IPS-20b (cell line): ENCODE measurements at regions not wholly inside any gene's neighbourhood (a gene's known extent, or its start where the extent isn't known, plus 50 kb on each side); places are given as distances from the start of the nearest gene placed in this dataset.
"Not testable (repeated sequence)": the region's sequence is repeated elsewhere in the genome, so short reads cannot be mapped to it uniquely, and the experiment has no call there.

ENCODE experiments used
- H3K27ac ChIP-seq: one replicate; pipeline ENCODE4 v1.5.1; 2013; ENCODE audit warnings: low read length
- H3K27me3 ChIP-seq: 2 replicates; pipeline ENCODE4 v1.6.1; 2013; ENCODE audit warnings: mild to moderate bottlenecking, low read length, inconsistent platforms; ENCODE audit not compliant: insufficient read depth
- H3K36me3 ChIP-seq: 2 replicates; pipeline ENCODE4 v1.6.1; 2013; ENCODE audit warnings: low read depth, mild to moderate bottlenecking, inconsistent platforms, low read length, moderate library complexity; ENCODE audit not compliant: insufficient read depth
- H3K4me1 ChIP-seq: 2 replicates; pipeline ENCODE4 v1.6.1; 2013; ENCODE audit warnings: mild to moderate bottlenecking, control low read depth, inconsistent platforms, low read length, moderate library complexity; ENCODE audit not compliant: insufficient read depth
- H3K4me3 ChIP-seq: 2 replicates; pipeline ENCODE4 v1.5.1; 2013; ENCODE audit warnings: mild to moderate bottlenecking, low read length, inconsistent platforms
- H3K9ac ChIP-seq: 2 replicates; pipeline ENCODE4 v1.6.1; 2013; ENCODE audit warnings: low read depth, mild to moderate bottlenecking, inconsistent platforms, low read length, moderate library complexity
- H3K9me3 ChIP-seq: 2 replicates; pipeline ENCODE4 v1.6.1; 2013; ENCODE audit warnings: mild to moderate bottlenecking, low read depth, low read length, inconsistent platforms; ENCODE audit not compliant: insufficient read depth

DNA sequence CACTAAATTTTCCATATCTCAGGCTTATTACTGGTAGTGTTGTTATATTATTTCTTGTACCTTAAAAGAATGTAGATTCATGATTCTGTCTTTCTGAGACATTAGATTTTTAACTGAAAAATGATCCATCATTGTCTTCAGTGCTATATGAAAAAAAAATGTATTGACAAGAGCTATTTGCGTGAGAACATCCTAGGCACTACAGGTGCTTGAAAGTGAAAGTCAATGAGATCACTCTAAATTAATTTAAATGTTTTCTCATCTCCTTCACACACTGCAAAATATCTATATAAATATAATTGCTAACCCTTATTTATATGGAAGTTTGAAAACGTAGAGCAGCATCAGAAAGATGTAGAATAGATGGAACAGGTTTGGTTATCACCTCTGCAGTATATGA lies 684.6 kb downstream of the TRIB2 start:
- no peak overlapping the region for H3K4me3 ChIP-seq
- H3K9me3 ChIP-seq = no peaks in the 10 kb centered on the region
- H3K27ac ChIP-seq = no peak overlapping the region
- no peak overlapping the region for H3K9ac ChIP-seq
- H3K27me3 ChIP-seq = no peaks in the 10 kb centered on the region
- no peaks in the 10 kb centered on the region for H3K4me1 ChIP-seq
- no peaks in the 10 kb centered on the region for H3K36me3 ChIP-seq

DNA sequence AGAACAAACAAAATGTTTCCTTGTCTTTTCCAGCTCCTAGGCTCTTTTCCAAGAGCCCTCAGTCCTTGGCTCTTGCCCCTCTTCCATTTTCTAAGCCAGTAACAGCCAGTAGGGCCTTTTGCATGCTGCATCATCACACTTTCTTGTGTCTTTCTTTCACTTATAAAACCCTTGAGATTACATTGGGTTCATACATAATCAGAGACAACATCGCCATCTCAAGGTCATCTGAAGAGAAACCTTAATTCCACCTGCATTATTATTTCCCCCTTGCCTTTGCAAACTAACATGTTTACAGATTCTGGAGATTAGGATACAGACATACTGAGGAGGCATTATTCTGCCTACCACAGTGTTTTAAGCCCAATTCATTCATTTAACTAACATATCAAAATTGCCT lies 697.3 kb downstream of the TRIB2 start:
- H3K4me1 ChIP-seq = no peaks in the 10 kb centered on the region
- no peaks in the 10 kb centered on the region for H3K27me3 ChIP-seq
- H3K4me3 ChIP-seq = no peak overlapping the region
- H3K36me3 ChIP-seq = no peaks in the 10 kb centered on the region
- H3K27ac ChIP-seq = no peak overlapping the region
- no peaks in the 10 kb centered on the region for H3K9me3 ChIP-seq
- H3K9ac ChIP-seq = no peak overlapping the region

DNA sequence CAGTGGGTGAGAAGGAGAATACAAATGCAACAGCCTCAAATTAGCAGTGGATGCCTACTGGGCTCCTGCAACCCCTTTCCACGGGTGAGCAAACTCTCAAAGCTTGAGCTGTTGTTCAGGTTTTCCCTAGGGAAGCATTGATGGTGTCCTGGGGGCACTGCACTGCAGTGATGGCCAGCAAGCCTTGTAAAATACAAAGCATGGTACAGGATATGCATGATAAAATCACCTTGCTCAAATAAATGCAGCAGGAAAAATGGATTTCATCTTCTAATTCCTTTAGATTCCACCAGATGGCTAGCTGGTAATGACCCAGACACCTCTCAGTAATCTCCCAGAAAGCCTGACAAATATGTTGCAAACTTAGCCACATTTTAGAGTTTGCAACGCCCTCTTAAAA lies 698.2 kb downstream of the TRIB2 start:
- Histone ChIP-seq H3K4me3 (no peak overlapping the region), H3K9me3 (no peaks in the 10 kb centered on the region), H3K9ac (no peak overlapping the region), H3K27me3 (no peaks in the 10 kb centered on the region), H3K27ac (no peak overlapping the region), H3K4me1 (no peaks in the 10 kb centered on the region), H3K36me3 (no peaks in the 10 kb centered on the region)

DNA sequence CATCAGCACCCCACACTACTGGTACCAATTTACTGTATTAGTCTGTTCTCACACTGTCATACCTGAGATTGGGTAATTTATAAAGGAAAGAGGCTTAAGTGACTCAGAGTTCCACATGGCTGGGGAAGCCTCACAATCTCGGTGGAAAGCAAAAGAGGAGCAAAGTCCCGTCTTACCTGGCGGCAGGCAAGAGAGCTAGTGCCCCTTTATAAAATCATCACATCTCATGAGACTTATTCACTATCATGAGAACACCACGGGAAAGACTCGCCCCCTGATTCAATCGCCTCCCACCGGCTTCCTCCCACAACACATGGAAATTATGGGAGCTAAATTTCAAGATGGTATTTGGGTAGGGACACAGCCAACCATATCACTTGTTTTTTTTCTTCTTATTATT lies 717.2 kb downstream of the TRIB2 start:
- Histone ChIP-seq H3K9ac (no peak overlapping the region), H3K9me3 (no peaks in the 10 kb centered on the region; the same call in 1 of the 2 replicates), H3K4me1 (no peaks in the 10 kb centered on the region), H3K27me3 (no peaks in the 10 kb centered on the region), H3K4me3 (no peak overlapping the region), H3K27ac (no peak overlapping the region), H3K36me3 (no peaks in the 10 kb centered on the region)

DNA sequence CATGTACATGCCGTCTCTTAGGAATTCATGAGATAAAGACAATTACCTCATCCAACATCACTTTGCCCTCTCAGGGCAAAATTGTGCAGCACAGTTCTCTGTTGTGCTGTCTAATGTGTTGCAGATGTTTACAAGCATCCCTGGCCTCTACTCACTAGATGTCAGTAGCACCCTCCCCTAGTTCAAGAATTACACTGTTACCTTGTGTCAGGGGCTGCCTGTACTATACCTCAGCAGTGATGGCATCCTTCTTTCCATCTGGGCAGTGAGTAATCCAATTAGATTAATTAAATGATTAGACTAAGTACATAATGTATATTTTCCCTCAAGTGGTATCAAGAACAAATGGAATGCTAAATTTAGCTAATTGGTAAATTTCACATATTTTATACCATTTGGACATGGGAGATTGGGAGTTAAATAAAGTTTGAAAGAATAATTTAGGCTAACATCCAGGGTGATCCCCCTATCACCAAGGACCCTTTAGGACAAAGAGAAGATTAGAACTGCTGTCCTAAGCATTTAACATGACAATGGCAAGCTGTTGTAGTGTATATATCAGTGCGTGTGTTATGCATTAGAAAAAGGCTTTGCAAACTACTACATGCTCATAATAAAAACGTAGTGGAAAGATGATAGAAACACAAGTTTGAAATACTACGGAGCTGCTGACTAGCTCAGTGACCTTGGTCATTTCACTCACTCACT lies 727.0 kb downstream of the TRIB2 start:
- not testable (repeated sequence) for H3K4me1 ChIP-seq, H3K9ac ChIP-seq, H3K36me3 ChIP-seq, H3K4me3 ChIP-seq, H3K27ac ChIP-seq, H3K9me3 ChIP-seq, H3K27me3 ChIP-seq

DNA sequence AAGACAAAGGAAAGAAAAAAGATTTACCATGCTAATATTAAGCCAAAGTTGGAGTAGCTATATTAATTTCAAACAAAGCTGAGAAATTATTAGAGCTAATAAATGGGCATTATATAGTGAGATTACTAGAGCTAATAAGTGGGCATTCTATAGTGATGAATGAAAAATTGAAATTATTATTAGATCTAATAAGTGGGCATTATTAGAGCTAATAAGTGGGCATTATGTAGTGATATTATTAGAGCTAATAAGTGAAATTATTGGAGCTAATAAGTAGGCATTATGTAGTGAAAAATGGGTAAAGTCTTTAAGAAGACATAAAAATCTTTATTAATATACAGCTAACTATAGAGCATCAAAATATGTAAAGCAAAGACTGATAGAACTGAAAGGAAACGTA lies 745.7 kb downstream of the TRIB2 start:
- Histone ChIP-seq H3K27ac (no peak overlapping the region), H3K4me1 (no peaks in the 10 kb centered on the region), H3K4me3 (no peak overlapping the region), H3K9me3 (no peaks in the 10 kb centered on the region), H3K36me3 (no peaks in the 10 kb centered on the region), H3K27me3 (no peaks in the 10 kb centered on the region), H3K9ac (no peak overlapping the region)

DNA sequence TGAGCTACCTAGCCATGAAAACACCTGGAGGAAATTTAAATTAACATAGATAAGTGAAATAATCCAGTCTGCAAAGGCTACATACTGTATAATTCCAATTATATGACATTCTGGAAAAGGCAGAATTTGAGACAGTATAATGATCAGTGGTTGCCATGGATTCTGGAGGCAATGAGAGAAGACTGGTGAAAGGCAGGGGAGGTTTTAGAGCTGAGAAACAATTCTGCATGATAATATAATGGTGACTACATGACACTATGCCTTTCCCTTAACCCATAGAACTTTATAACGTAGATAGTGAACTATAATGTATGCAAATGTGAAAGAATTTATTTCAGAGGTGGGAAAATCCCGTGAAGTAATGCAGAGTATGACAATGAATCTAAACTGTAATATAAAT lies 749.3 kb downstream of the TRIB2 start:
- Histone ChIP-seq H3K36me3 (no peaks in the 10 kb centered on the region), H3K4me3 (no peak overlapping the region), H3K9ac (no peak overlapping the region), H3K4me1 (no peaks in the 10 kb centered on the region), H3K27me3 (no peaks in the 10 kb centered on the region), H3K27ac (no peak overlapping the region), H3K9me3 (no peaks in the 10 kb centered on the region)

DNA sequence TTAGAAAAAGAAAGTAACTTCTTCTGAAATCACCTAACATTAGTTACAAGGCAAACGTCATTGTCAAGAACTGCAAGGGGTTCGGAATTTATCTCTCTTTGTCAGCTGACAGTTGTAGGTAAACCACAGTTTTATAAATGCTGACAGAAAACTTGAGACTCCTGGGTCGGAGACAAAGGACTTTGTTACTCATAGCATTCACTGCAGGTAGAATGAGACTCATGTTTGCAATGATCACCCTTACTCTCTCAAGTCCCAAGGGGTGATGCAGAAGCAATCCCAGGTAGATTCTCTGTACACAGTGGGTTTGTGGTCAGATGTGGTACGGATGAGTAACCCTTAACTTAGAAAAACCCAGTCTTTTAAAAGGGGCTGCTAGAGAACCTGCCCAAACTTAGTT lies 757.8 kb downstream of the TRIB2 start:
- H3K4me1 ChIP-seq = peaks cover 3% of the 10 kb centered on the region; the same call in 1 of the 2 replicates
- no peak overlapping the region for H3K9ac ChIP-seq
- H3K36me3 ChIP-seq = no peaks in the 10 kb centered on the region
- no peak overlapping the region for H3K27ac ChIP-seq
- H3K27me3 ChIP-seq = no peaks in the 10 kb centered on the region
- no peak overlapping the region for H3K4me3 ChIP-seq
- 0 out of 2 replicates have a peak, but pooled peaks cover 3% of the 10 kb centered on the region for H3K9me3 ChIP-seq

DNA sequence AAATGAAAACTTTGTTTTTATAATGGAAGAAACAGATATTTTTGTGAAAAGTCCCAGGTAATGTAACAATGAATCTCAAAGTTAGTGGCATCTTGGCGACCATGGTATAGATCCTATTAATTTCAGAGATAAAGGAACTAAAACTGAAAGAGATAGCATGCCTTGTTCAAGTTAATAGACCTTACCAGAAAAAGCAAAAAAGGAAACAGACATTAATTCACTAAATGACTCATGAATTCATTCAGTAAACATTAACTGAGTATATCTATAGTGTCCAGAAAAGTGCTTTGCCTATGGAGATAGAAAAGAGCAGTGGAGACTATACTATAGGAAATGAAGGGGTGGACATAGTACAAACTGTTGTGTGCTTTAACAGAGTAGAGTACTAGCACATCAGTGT lies 763.3 kb downstream of the TRIB2 start:
- Histone ChIP-seq H3K9me3 (0 out of 2 replicates have a peak, but pooled peaks cover 3% of the 10 kb centered on the region), H3K4me3 (no peak overlapping the region), H3K36me3 (no peaks in the 10 kb centered on the region), H3K4me1 (0 out of 2 replicates have a peak, but pooled peaks cover 3% of the 10 kb centered on the region), H3K27ac (no peak overlapping the region), H3K9ac (no peak overlapping the region), H3K27me3 (no peaks in the 10 kb centered on the region)

DNA sequence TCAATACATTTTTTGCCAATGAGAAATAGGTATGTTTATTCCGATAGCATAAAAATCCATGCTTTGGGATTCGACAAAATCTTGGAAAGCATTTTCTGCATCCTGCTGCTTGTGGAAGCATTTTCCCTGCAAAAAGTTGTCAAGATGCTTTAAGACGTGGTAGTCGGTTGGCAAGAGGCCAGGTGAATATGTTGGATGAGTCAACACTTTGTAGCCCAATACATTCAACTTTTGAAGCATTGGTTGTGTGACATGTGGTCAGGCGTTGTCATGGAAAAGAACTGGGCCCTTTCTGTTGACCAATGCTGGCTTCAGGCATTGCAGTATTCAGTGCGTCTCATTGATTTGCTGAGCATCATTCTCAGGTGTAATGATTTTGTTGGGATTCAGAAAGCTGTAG lies 764.5 kb downstream of the TRIB2 start:
- H3K27me3 ChIP-seq = no peaks in the 10 kb centered on the region
- no peak overlapping the region for H3K9ac ChIP-seq
- H3K27ac ChIP-seq = no peak overlapping the region
- no peaks in the 10 kb centered on the region for H3K9me3 ChIP-seq
- H3K4me3 ChIP-seq = no peak overlapping the region
- no peaks in the 10 kb centered on the region for H3K36me3 ChIP-seq
- 0 out of 2 replicates have a peak, but pooled peaks cover 3% of the 10 kb centered on the region for H3K4me1 ChIP-seq

DNA sequence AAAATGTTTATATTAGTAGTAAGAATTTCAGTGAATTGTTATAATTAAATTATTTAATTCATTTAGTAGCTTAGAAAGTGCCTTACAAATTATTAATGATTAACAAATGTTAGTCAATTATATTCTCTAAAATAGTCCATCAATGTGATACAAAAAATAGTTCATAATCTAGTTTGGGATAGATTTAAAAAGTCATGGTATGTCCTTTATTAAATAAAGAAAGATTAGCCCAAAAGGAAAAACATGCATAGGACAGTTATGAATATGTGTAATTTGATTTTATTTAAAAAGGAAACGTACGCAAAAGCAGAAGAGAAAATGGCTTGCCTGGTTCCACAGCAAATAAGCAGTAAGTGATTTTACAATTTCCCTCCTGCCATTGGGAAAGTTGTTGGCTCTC lies 768.5 kb downstream of the TRIB2 start:
- H3K36me3 ChIP-seq = no peaks in the 10 kb centered on the region
- H3K9me3 ChIP-seq = no peaks in the 10 kb centered on the region
- H3K27me3 ChIP-seq = no peaks in the 10 kb centered on the region
- no peak overlapping the region for H3K27ac ChIP-seq
- no peaks in the 10 kb centered on the region for H3K4me1 ChIP-seq
- H3K9ac ChIP-seq = no peak overlapping the region
- H3K4me3 ChIP-seq = no peak overlapping the region

DNA sequence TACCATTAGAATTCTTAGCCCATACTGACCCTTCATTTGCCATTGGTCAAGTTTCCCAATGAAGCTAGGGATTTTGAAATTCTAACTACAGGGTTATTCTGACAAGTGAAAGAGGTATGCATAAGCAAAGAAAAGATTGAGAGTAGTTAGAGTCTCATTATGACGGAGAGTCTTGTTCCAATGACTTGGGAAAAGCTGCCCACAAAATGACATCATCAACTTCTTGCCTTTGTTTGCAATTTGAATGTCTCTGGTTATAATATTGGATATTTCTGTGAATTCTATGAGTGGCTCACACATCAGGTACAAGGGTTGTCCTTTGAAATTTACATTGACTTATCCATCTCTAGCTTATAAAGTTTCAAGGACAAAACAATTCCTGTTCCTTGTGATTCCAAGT lies 772.2 kb downstream of the TRIB2 start:
- Histone ChIP-seq H3K27ac (no peak overlapping the region), H3K4me3 (no peak overlapping the region), H3K27me3 (no peaks in the 10 kb centered on the region), H3K9ac (no peak overlapping the region), H3K36me3 (no peaks in the 10 kb centered on the region), H3K9me3 (no peaks in the 10 kb centered on the region), H3K4me1 (no peaks in the 10 kb centered on the region)
